ENCODE measurements at regions not wholly inside any gene's neighbourhood (a gene's known extent, or its start where the extent isn't known, plus 50 kb on each side); places are given as distances from the start of the nearest gene placed in this dataset.
"Not testable (repeated sequence)": the region's sequence is repeated elsewhere in the genome, so short reads cannot be mapped to it uniquely, and the experiment has no call there.

- ChIA-PET CTCF (no interaction called here), POLR2A (no interaction called here)
- DNase-seq: no peak
- intact Hi-C loops (cut with micrococcal nuclease): no loop called here
- Mint-ChIP-seq H3K36me3 (no peaks in the 10 kb centered on the region), H3K4me1 (ENCODE audit: low read depth) (no peaks in the 10 kb centered on the region), H3K27me3 (no peaks in the 10 kb centered on the region), H3K27ac (no peak overlapping the region), H3K4me3 (no peak overlapping the region), H3K9me3 (no peaks in the 10 kb centered on the region)
These were observed 652.9 kb downstream of the SMARCA1 start for GRCh38 chrX:128870361-128870760.

- H3K27me3 Mint-ChIP-seq: no peaks in the 10 kb centered on the region
- CTCF ChIA-PET: no interaction called here
- POLR2A ChIA-PET: no interaction called here
- intact Hi-C loops (cut with micrococcal nuclease): no loop called here
- H3K27ac Mint-ChIP-seq: no peak overlapping the region
- no peaks in the 10 kb centered on the region for H3K36me3 Mint-ChIP-seq
- H3K4me1 Mint-ChIP-seq (ENCODE audit: low read depth): no peaks in the 10 kb centered on the region
- no peak overlapping the region for H3K4me3 Mint-ChIP-seq
- H3K9me3 Mint-ChIP-seq: no peaks in the 10 kb centered on the region
- no peak for DNase-seq
These were observed 660.7 kb downstream of the SMARCA1 start for GRCh38 chrX:128862557-128862956.

GRCh38 chrX:128848374-128848773 lies 674.9 kb downstream of the SMARCA1 start:
- no peaks in the 10 kb centered on the region for H3K36me3 Mint-ChIP-seq
- ChIA-PET CTCF (no interaction called here), POLR2A (no interaction called here)
- H3K4me1 Mint-ChIP-seq (ENCODE audit: low read depth): no peaks in the 10 kb centered on the region
- no peak for DNase-seq
- no peaks in the 10 kb centered on the region for H3K9me3 Mint-ChIP-seq
- intact Hi-C loops (cut with micrococcal nuclease): no loop called here
- no peak overlapping the region for H3K4me3 Mint-ChIP-seq
- H3K27me3 Mint-ChIP-seq: no peaks in the 10 kb centered on the region
- H3K27ac Mint-ChIP-seq: no peak overlapping the region

- no peak for DNase-seq
- ChIA-PET CTCF (no interaction called here), POLR2A (no interaction called here)
- no peak overlapping the region for H3K4me3 Mint-ChIP-seq
- intact Hi-C loops (cut with micrococcal nuclease): no loop called here
- no peaks in the 10 kb centered on the region for H3K4me1 Mint-ChIP-seq (ENCODE audit: low read depth)
- no peaks in the 10 kb centered on the region for H3K27me3 Mint-ChIP-seq
- H3K36me3 Mint-ChIP-seq: no peaks in the 10 kb centered on the region
- no peak overlapping the region for H3K27ac Mint-ChIP-seq
- H3K9me3 Mint-ChIP-seq: no peaks in the 10 kb centered on the region
These were observed 676.9 kb downstream of the SMARCA1 start for GRCh38 chrX:128846385-128846784.

- no peak for DNase-seq
- Mint-ChIP-seq H3K4me3 (no peak overlapping the region), H3K27ac (no peak overlapping the region), H3K4me1 (ENCODE audit: low read depth) (no peaks in the 10 kb centered on the region), H3K9me3 (no peaks in the 10 kb centered on the region), H3K36me3 (no peaks in the 10 kb centered on the region), H3K27me3 (no peaks in the 10 kb centered on the region)
- ChIA-PET CTCF (interaction anchor here (1.1 kb wide), 1 partner anchor 16 kb away, joined by 3 read pairs; no protein-coding TSS in a partner anchor), POLR2A (no interaction called here)
- intact Hi-C loops (cut with micrococcal nuclease): no loop called here
These were observed 704.6 kb downstream of the SMARCA1 start for GRCh38 chrX:128818690-128819089.

- ChIA-PET CTCF (no interaction called here), POLR2A (no interaction called here)
- Mint-ChIP-seq H3K9me3 (no peaks in the 10 kb centered on the region), H3K36me3 (no peaks in the 10 kb centered on the region), H3K4me1 (ENCODE audit: low read depth) (no peaks in the 10 kb centered on the region), H3K27ac (no peak overlapping the region), H3K27me3 (no peaks in the 10 kb centered on the region), H3K4me3 (no peak overlapping the region)
- no peak for DNase-seq
- intact Hi-C loops (cut with micrococcal nuclease): no loop called here
These were observed 706.4 kb downstream of the SMARCA1 start for GRCh38 chrX:128816919-128817318.

- intact Hi-C loops (cut with micrococcal nuclease): no loop called here
- POLR2A ChIA-PET: no interaction called here
- no peak for DNase-seq
- H3K9me3 Mint-ChIP-seq: peaks cover 7% of the 10 kb centered on the region
- H3K4me3 Mint-ChIP-seq: no peak overlapping the region
- H3K4me1 Mint-ChIP-seq (ENCODE audit: low read depth): no peaks in the 10 kb centered on the region
- CTCF ChIA-PET: no interaction called here
- no peaks in the 10 kb centered on the region for H3K36me3 Mint-ChIP-seq
- no peaks in the 10 kb centered on the region for H3K27me3 Mint-ChIP-seq
- peak overlapping the region; percentile 11 for H3K27ac Mint-ChIP-seq
These were observed 715.9 kb downstream of the SMARCA1 start for GRCh38 chrX:128807367-128807766.

GRCh38 chrX:128805236-128805635 lies 718.1 kb downstream of the SMARCA1 start:
- intact Hi-C loops (cut with micrococcal nuclease): no loop called here
- ChIA-PET POLR2A (no interaction called here), CTCF (no interaction called here)
- no peak for DNase-seq
- Mint-ChIP-seq H3K36me3 (no peaks in the 10 kb centered on the region), H3K4me1 (ENCODE audit: low read depth) (no peaks in the 10 kb centered on the region), H3K9me3 (peaks cover 7% of the 10 kb centered on the region), H3K27ac (no peak overlapping the region), H3K27me3 (no peaks in the 10 kb centered on the region), H3K4me3 (no peak overlapping the region)

GRCh38 chrX:128804828-128805227 lies 718.5 kb downstream of the SMARCA1 start:
- no peak for DNase-seq
- POLR2A ChIA-PET: no interaction called here
- no peak overlapping the region for H3K27ac Mint-ChIP-seq

GRCh38 chrX:128800138-128800537 lies 723.2 kb downstream of the SMARCA1 start:
- CTCF ChIA-PET: no interaction called here
- intact Hi-C loops (cut with micrococcal nuclease): no loop called here
- no peak for DNase-seq
- Mint-ChIP-seq H3K4me3 (no peak overlapping the region), H3K4me1 (ENCODE audit: low read depth) (no peaks in the 10 kb centered on the region), H3K36me3 (no peaks in the 10 kb centered on the region), H3K27ac (no peak overlapping the region), H3K27me3 (no peaks in the 10 kb centered on the region), H3K9me3 (no peaks in the 10 kb centered on the region)
- POLR2A ChIA-PET: no interaction called here

More at GRCh38 chrX:128804828-128805227, 718.5 kb downstream of the SMARCA1 start:
- CTCF ChIA-PET: no interaction called here
- Mint-ChIP-seq H3K9me3 (peaks cover 7% of the 10 kb centered on the region), H3K36me3 (no peaks in the 10 kb centered on the region), H3K4me1 (ENCODE audit: low read depth) (no peaks in the 10 kb centered on the region), H3K4me3 (no peak overlapping the region), H3K27me3 (no peaks in the 10 kb centered on the region)
- intact Hi-C loops (cut with micrococcal nuclease): no loop called here

- H3K36me3 Mint-ChIP-seq; CTCF ChIA-PET; POLR2A ChIA-PET; H3K9me3 Mint-ChIP-seq; H3K27me3 Mint-ChIP-seq; H3K27ac Mint-ChIP-seq; H3K4me3 Mint-ChIP-seq; H3K4me1 Mint-ChIP-seq (ENCODE audit: low read depth); intact Hi-C loops (cut with micrococcal nuclease); DNase-seq: not testable (repeated sequence)
These were observed 730.9 kb upstream of the ACTRT1 start for GRCh38 chrX:128783139-128783538.

GRCh38 chrX:128781506-128781905 lies 729.3 kb upstream of the ACTRT1 start:
- Mint-ChIP-seq H3K27me3 (no peaks in the 10 kb centered on the region), H3K4me3 (no peak overlapping the region), H3K9me3 (peaks cover 8% of the 10 kb centered on the region), H3K36me3 (peaks cover 2% of the 10 kb centered on the region), H3K27ac (no peak overlapping the region), H3K4me1 (ENCODE audit: low read depth) (peaks cover 5% of the 10 kb centered on the region)
- DNase-seq: peak; percentile 11
- ChIA-PET CTCF (no interaction called here), POLR2A (no interaction called here)
- intact Hi-C loops (cut with micrococcal nuclease): no loop called here

- Mint-ChIP-seq H3K27me3 (no peaks in the 10 kb centered on the region), H3K27ac (no peak overlapping the region), H3K4me3 (no peak overlapping the region), H3K9me3 (peaks cover 8% of the 10 kb centered on the region), H3K36me3 (peaks cover 2% of the 10 kb centered on the region), H3K4me1 (ENCODE audit: low read depth) (peaks cover 5% of the 10 kb centered on the region)
- ChIA-PET CTCF (no interaction called here), POLR2A (no interaction called here)
- DNase-seq: no peak
- intact Hi-C loops (cut with micrococcal nuclease): no loop called here
These were observed 728.7 kb upstream of the ACTRT1 start for GRCh38 chrX:128780934-128781333.

- no peak for DNase-seq
- Mint-ChIP-seq H3K9me3 (no peaks in the 10 kb centered on the region), H3K4me3 (no peak overlapping the region), H3K27me3 (no peaks in the 10 kb centered on the region), H3K27ac (no peak overlapping the region), H3K4me1 (ENCODE audit: low read depth) (no peaks in the 10 kb centered on the region), H3K36me3 (no peaks in the 10 kb centered on the region)
- POLR2A ChIA-PET: no interaction called here
- CTCF ChIA-PET: no interaction called here
- intact Hi-C loops (cut with micrococcal nuclease): no loop called here
These were observed 717.3 kb upstream of the ACTRT1 start for GRCh38 chrX:128769495-128769894.
